SK-N-SH (cell line): ENCODE measurements at regions not wholly inside any gene's neighbourhood (a gene's known extent, or its start where the extent isn't known, plus 50 kb on each side); places are given as distances from the start of the nearest gene placed in this dataset.
"Not testable (repeated sequence)": the region's sequence is repeated elsewhere in the genome, so short reads cannot be mapped to it uniquely, and the experiment has no call there.

Experiments
- SMC3 ChIP-seq: IDR thresholded peaks from 2 replicates; pipeline ENCODE4 v1.6.1; 2012; ENCODE audit warnings: low read depth, low read length, improper control_type of control experiment
- TF ChIP-seq, protein P1 (sequence below): fragments of 200-600 bp; sonication (generic); IDR thresholded peaks from 2 replicates; pipeline ENCODE4 v1.6.1; 2017; ENCODE audit warnings: antibody characterized with exemption, mild to moderate bottlenecking, moderate library complexity
- TF ChIP-seq, protein P2 (sequence below): IDR thresholded peaks from 2 replicates; pipeline ENCODE4 v1.4.0; 2012; ENCODE audit warnings: low read depth

DNA sequence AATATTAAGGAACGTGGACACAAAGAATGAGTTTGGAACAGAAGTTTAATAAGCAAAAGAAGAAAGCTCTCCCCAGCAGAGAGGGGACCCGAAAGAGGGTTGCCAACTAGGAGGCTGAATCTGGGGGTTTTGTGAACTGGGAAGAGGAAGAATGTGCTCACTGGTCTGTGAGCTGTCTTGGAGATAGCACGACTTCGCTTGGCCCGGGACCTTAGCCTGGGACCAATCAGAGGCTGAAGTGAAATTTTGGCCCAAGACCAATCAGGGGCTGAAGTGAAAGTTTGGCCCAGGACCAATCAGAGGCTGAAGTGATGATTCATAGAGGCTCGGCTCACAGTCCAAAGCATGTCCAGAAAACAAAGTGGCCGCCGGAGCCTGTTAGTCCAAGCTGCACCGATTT, 148.0 kb upstream of the ZNF337 start:
- TF ChIP-seq, protein P1, sequence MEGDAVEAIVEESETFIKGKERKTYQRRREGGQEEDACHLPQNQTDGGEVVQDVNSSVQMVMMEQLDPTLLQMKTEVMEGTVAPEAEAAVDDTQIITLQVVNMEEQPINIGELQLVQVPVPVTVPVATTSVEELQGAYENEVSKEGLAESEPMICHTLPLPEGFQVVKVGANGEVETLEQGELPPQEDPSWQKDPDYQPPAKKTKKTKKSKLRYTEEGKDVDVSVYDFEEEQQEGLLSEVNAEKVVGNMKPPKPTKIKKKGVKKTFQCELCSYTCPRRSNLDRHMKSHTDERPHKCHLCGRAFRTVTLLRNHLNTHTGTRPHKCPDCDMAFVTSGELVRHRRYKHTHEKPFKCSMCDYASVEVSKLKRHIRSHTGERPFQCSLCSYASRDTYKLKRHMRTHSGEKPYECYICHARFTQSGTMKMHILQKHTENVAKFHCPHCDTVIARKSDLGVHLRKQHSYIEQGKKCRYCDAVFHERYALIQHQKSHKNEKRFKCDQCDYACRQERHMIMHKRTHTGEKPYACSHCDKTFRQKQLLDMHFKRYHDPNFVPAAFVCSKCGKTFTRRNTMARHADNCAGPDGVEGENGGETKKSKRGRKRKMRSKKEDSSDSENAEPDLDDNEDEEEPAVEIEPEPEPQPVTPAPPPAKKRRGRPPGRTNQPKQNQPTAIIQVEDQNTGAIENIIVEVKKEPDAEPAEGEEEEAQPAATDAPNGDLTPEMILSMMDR: not testable (repeated sequence)
- TF ChIP-seq SMC3: not testable (repeated sequence)
- TF ChIP-seq, protein P2, sequence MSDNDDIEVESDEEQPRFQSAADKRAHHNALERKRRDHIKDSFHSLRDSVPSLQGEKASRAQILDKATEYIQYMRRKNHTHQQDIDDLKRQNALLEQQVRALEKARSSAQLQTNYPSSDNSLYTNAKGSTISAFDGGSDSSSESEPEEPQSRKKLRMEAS: not testable (repeated sequence)
